SK-N-SH treated with all-trans-retinoic acid at 6 μM for 48 hours (cell line): ENCODE measurements at regions not wholly inside any gene's neighbourhood (a gene's known extent, or its start where the extent isn't known, plus 50 kb on each side); places are given as distances from the start of the nearest gene placed in this dataset.

ENCODE experiments used
- ARNTL ChIP-seq: fragments of 450-650 bp; formaldehyde crosslinking; IDR thresholded peaks from 2 replicates; pipeline ENCODE4 v1.5.0; 2020; ENCODE audit warnings: low read depth, mild to moderate bottlenecking, moderate library complexity, borderline replicate concordance
- BACH2 ChIP-seq: fragments of 250-450 bp; sonication (Bioruptor Pico); IDR thresholded peaks from 2 replicates; pipeline ENCODE4 v1.9.0; 2021; ENCODE audit warnings: mild to moderate bottlenecking, borderline replicate concordance
- CSRNP3 ChIP-seq: fragments of 250-450 bp; sonication (Bioruptor Pico); IDR thresholded peaks from 2 replicates; pipeline ENCODE4 v1.5.1; 2021; ENCODE audit warnings: mild to moderate bottlenecking, moderate library complexity
- PPARA ChIP-seq: fragments of 250-450 bp; sonication (Bioruptor Pico); IDR thresholded peaks from 2 replicates; pipeline ENCODE4 v1.5.0; 2020; ENCODE audit warnings: mild to moderate bottlenecking, borderline replicate concordance
- ZFP3 ChIP-seq: fragments of 250-450 bp; sonication (Bioruptor Pico); IDR thresholded peaks from 2 replicates; pipeline ENCODE4 v1.5.0; 2020; ENCODE audit warnings: mild to moderate bottlenecking, moderate library complexity
- ZNF565 ChIP-seq: fragments of 450-650 bp; formaldehyde crosslinking; conservative IDR thresholded peaks from 2 replicates; pipeline ENCODE4 v1.5.0; 2020; ENCODE audit warnings: low read depth, mild to moderate bottlenecking, moderate library complexity
- ZNF70 ChIP-seq: fragments of 450-650 bp; formaldehyde crosslinking; IDR thresholded peaks from 2 replicates; pipeline ENCODE4 v1.5.0; 2020; ENCODE audit warnings: mild to moderate bottlenecking, moderate library complexity
- TF ChIP-seq, protein P1 (sequence below): fragments of 250-450 bp; sonication (Bioruptor Pico); IDR thresholded peaks from 2 replicates; pipeline ENCODE4 v1.5.1; 2020; ENCODE audit warnings: low read depth, mild to moderate bottlenecking, moderate library complexity

DNA sequence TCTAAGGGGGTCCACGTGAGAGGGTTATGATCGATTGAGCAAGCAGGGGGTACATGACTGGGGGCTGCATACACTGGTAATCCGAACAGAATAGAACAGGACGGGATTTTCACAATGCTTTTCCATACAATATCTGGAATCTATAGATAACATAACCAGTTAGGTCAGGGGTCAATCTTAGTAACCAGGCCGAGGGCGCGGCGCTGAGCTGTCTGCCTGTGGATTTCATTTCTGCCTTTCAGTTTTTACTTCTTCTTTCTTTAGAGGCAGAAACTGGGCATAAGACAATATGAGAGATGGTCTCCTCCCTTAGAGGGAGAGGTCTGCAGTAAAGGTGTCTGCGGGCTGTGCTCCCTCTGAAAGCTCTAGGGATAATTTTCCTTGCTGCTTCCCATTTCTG lies 261.3 kb downstream of the XXYLT1 start:
- TF ChIP-seq CSRNP3 (CRISPR knock-in tag): no peak
- no peak for TF ChIP-seq ZNF565 (CRISPR knock-in tag)
- TF ChIP-seq, protein P1, sequence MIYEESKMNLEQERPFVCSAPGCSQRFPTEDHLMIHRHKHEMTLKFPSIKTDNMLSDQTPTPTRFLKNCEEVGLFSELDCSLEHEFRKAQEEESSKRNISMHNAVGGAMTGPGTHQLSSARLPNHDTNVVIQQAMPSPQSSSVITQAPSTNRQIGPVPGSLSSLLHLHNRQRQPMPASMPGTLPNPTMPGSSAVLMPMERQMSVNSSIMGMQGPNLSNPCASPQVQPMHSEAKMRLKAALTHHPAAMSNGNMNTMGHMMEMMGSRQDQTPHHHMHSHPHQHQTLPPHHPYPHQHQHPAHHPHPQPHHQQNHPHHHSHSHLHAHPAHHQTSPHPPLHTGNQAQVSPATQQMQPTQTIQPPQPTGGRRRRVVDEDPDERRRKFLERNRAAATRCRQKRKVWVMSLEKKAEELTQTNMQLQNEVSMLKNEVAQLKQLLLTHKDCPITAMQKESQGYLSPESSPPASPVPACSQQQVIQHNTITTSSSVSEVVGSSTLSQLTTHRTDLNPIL (CRISPR knock-in tag): no peak
- TF ChIP-seq PPARA: no peak
- no peak for TF ChIP-seq BACH2 (CRISPR knock-in tag)
- no peak for TF ChIP-seq ZFP3
- no peak for TF ChIP-seq ZNF70 (CRISPR knock-in tag)
- no peak for TF ChIP-seq ARNTL (CRISPR knock-in tag)
